ENCODE measurements at regions not wholly inside any gene's neighbourhood (a gene's known extent, or its start where the extent isn't known, plus 50 kb on each side); places are given as distances from the start of the nearest gene placed in this dataset.
"Not testable (repeated sequence)": the region's sequence is repeated elsewhere in the genome, so short reads cannot be mapped to it uniquely, and the experiment has no call there.

GRCh38 chr2:131682122-131682944 is 154.6 kb downstream of the CCDC74A start:
- H3K27ac ChIP-seq: peak overlapping the region; percentile 59 to 72
- TF ChIP-seq POLR2AphosphoS5 (IDR thresholded peaks at IDR 0.05) (peak; percentile 40), POLR2A (IDR thresholded peaks at IDR 0.05) (no peak), CTCF (IDR thresholded peaks at IDR 0.05) (peak in 3 of 4 experiments; percentile 6 to 13 (median 13))
- H3K4me1 ChIP-seq (replicated peaks): no peaks in the 10 kb centered on the region
- intact Hi-C loops (cut with DNase I): no loop called here
- peak overlapping the region; percentile 46 to 52 for H3K4me3 ChIP-seq
- H3K36me3 ChIP-seq: no peaks in the 10 kb centered on the region
- under 1% methylated on average over 45 of the region's 51 CpGs for WGBS
- no peaks in the 10 kb centered on the region for H3K27me3 ChIP-seq (replicated peaks; ENCODE audit: insufficient read depth)
- peak; percentile 82 for DNase-seq (ENCODE audit: low spot score)
- no peaks in the 10 kb centered on the region for H3K9me3 ChIP-seq

GRCh38 chr2:131682945-131683330 is 155.2 kb downstream of the CCDC74A start:
- DNase-seq (ENCODE audit: low spot score); H3K9me3 ChIP-seq; H3K36me3 ChIP-seq; intact Hi-C loops (cut with DNase I); H3K27me3 ChIP-seq (replicated peaks; ENCODE audit: insufficient read depth); H3K4me1 ChIP-seq (replicated peaks): not testable (repeated sequence)
- 24% methylated on average over 9 of the region's 9 CpGs for WGBS
- peak overlapping the region; percentile 46 to 52 for H3K4me3 ChIP-seq
- H3K27ac ChIP-seq: peak overlapping the region; percentile 59 to 72

GRCh38 chr2:131684631-131685316 is 157.1 kb downstream of the CCDC74A start:
- H3K4me1 ChIP-seq (replicated peaks); intact Hi-C loops (cut with DNase I): not testable (repeated sequence)
- WGBS: 30% methylated on average over 4 of the region's 4 CpGs

GRCh38 chr2:131686164-131686893 is 158.6 kb downstream of the CCDC74A start:
- H3K36me3 ChIP-seq; H3K27ac ChIP-seq; DNase-seq (ENCODE audit: low spot score); H3K4me3 ChIP-seq; intact Hi-C loops (cut with DNase I); H3K27me3 ChIP-seq (replicated peaks; ENCODE audit: insufficient read depth); H3K9me3 ChIP-seq; H3K4me1 ChIP-seq (replicated peaks): not testable (repeated sequence)
- WGBS: 72% methylated on average over 6 of the region's 6 CpGs

More at GRCh38 chr2:131684631-131685316, 157.1 kb downstream of the CCDC74A start:
- DNase-seq (ENCODE audit: low spot score); H3K27ac ChIP-seq; H3K9me3 ChIP-seq; H3K27me3 ChIP-seq (replicated peaks; ENCODE audit: insufficient read depth); H3K4me3 ChIP-seq; H3K36me3 ChIP-seq: not testable (repeated sequence)

- H3K4me1 ChIP-seq (replicated peaks); H3K27ac ChIP-seq; H3K4me3 ChIP-seq; intact Hi-C loops (cut with DNase I); H3K36me3 ChIP-seq; H3K27me3 ChIP-seq (replicated peaks; ENCODE audit: insufficient read depth); DNase-seq (ENCODE audit: low spot score); H3K9me3 ChIP-seq: not testable (repeated sequence)
Observed at GRCh38 chr2:131686894-131687238, 159.2 kb downstream of the CCDC74A start.

- H3K27ac ChIP-seq; H3K27me3 ChIP-seq (replicated peaks; ENCODE audit: insufficient read depth); intact Hi-C loops (cut with DNase I); H3K4me1 ChIP-seq (replicated peaks); H3K9me3 ChIP-seq; DNase-seq (ENCODE audit: low spot score); H3K36me3 ChIP-seq; H3K4me3 ChIP-seq: not testable (repeated sequence)
- WGBS: 100% methylated on average over 2 of the region's 2 CpGs
Observed at GRCh38 chr2:131689066-131689465, 161.4 kb downstream of the CCDC74A start.

- H3K27ac ChIP-seq; H3K36me3 ChIP-seq; H3K9me3 ChIP-seq; intact Hi-C loops (cut with DNase I); H3K27me3 ChIP-seq (replicated peaks; ENCODE audit: insufficient read depth); DNase-seq (ENCODE audit: low spot score); H3K4me3 ChIP-seq; H3K4me1 ChIP-seq (replicated peaks): not testable (repeated sequence)
- 42% methylated on average over 2 of the region's 2 CpGs for WGBS
Observed at GRCh38 chr2:131711268-131711667, 183.6 kb downstream of the CCDC74A start.

GRCh38 chr2:131717907-131718306 is 190.2 kb downstream of the CCDC74A start:
- H3K36me3 ChIP-seq; H3K27me3 ChIP-seq (replicated peaks; ENCODE audit: insufficient read depth); H3K4me3 ChIP-seq; intact Hi-C loops (cut with DNase I); H3K27ac ChIP-seq; H3K4me1 ChIP-seq (replicated peaks); DNase-seq (ENCODE audit: low spot score); H3K9me3 ChIP-seq: not testable (repeated sequence)

GRCh38 chr2:131721163-131721562 is 193.5 kb downstream of the CCDC74A start:
- H3K36me3 ChIP-seq; H3K27ac ChIP-seq; H3K9me3 ChIP-seq; DNase-seq (ENCODE audit: low spot score); intact Hi-C loops (cut with DNase I); H3K4me3 ChIP-seq; H3K4me1 ChIP-seq (replicated peaks); H3K27me3 ChIP-seq (replicated peaks; ENCODE audit: insufficient read depth): not testable (repeated sequence)
- 83% methylated on average over 6 of the region's 6 CpGs for WGBS

GRCh38 chr2:131722256-131722655 is 194.6 kb downstream of the CCDC74A start:
- H3K36me3 ChIP-seq; H3K27me3 ChIP-seq (replicated peaks; ENCODE audit: insufficient read depth); intact Hi-C loops (cut with DNase I); H3K4me3 ChIP-seq; DNase-seq (ENCODE audit: low spot score); H3K4me1 ChIP-seq (replicated peaks); H3K9me3 ChIP-seq; H3K27ac ChIP-seq: not testable (repeated sequence)
- WGBS: 60% methylated on average over 2 of the region's 2 CpGs

All from prostate gland (tissue), 2 donors.